ENCODE measurements at regions not wholly inside any gene's neighbourhood (a gene's known extent, or its start where the extent isn't known, plus 50 kb on each side); places are given as distances from the start of the nearest gene placed in this dataset.

GRCh38 chr20:23146857-23147637, 60.9 kb upstream of the CD93 start:
- TF ChIP-seq REST (IDR thresholded peaks at IDR 0.05) (no peak), CBX8 (IDR thresholded peaks at IDR 0.05) (no peak), RFX5 (IDR thresholded peaks at IDR 0.05) (no peak), HOXA7 (CRISPR knock-in tag; IDR thresholded peaks at IDR 0.05) (no peak), CTCF (IDR thresholded peaks at IDR 0.05) (no peak), CHD2 (IDR thresholded peaks at IDR 0.05; ENCODE audit: low read length, partially characterized antibody) (no peak)
